Renal pelvis (tissue), 1 donor: ENCODE measurements at regions not wholly inside any gene's neighbourhood (a gene's known extent, or its start where the extent isn't known, plus 50 kb on each side); places are given as distances from the start of the nearest gene placed in this dataset.

ENCODE experiments used
- DNase-seq: peaks from one replicate; pipeline ENCODE4 v3.0.0-alpha.2; 2013

DNA sequence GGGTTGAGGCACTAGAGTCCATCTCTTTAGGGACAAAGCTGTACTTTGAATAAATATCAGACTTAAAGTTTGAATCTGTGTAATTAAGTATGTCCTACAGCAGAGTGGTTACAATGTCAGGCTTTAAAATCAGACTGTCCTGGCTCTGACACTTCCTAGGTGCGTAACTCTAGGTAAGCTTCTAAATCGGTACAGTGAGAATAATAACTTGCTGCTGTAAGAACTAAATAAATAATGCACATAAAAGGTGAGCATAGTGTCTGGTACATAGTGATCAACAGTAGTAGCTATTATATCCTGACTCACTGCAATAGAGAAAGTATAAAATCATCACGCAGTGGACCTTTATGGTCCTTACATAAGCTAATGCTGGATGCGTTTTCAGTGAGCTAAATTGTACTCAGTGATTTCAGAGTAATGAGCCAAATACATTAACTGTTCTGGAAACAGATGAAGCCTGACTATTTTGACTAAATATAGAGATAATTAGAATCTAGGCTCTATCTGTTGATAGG lies 72.2 kb upstream of the PDK4 start:
- DNase-seq, result no peak

- DNase-seq, result no peak
Measured at GRCh38 chr7:95662987-95663386, 66.7 kb upstream of the PDK4 start.

- DNase-seq, result no peak
Measured at GRCh38 chr7:95660023-95660434, 63.7 kb upstream of the PDK4 start.

DNA sequence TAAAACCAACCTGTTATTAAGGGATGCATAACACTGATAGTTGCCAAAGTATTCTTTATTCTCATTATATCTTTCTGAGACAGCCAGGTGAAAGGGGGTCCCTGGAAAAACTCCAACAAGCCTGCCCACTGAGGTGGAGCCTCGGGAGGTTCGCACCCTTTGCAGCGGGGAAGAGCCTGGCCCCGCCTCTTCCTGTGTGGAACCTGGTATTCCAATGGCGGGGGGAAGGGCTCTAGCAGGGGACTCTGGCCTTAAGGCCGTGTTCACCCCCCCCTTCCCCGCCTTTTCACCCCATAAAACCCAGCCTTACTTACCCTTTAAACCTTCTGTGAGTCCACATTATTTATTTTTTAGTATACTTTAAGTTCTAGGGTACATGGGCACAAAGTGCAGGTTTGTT lies 62.4 kb upstream of the PDK4 start:
- no peak for DNase-seq

DNA sequence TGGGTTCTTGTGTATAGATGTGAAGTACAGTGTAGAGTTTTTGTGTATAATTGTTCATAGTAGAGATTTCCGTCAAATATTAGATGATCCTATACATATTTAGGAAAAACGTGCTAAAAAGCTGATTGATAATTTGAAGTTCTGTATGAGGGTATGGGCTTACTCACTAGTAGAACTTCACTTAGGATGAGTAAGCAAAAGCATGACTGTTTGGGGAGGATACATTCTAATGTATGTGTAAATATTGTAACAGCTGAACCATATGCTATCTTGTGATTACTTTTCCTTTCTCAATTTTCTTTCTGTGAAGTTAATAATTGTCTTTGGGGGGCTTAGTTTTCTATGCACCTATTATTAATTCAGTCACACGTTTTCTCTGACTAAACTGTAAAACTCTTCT lies 53.2 kb upstream of the PDK4 start:
- DNase-seq, result no peak

DNA sequence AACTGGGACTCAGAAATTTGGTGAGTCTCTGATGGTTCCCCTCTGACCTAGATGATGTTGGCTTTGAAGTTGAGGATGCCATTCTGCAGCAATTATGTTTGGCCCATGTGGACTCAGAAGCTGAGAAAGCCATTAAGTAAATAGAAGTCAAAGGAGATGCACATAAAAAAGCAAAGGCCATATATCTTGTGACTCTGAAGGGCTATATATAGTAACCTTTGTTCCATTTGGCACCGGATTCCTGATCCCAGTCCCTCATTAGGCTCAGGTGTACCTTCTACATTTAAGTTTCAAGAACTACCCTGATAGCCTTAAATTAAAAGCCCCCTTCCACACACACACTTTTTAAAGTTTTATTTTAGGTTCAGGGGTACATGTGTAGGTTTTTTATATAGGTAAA lies 50.0 kb upstream of the PDK4 start:
- no peak for DNase-seq
